ENCODE measurements at regions not wholly inside any gene's neighbourhood (a gene's known extent, or its start where the extent isn't known, plus 50 kb on each side); places are given as distances from the start of the nearest gene placed in this dataset.

GRCh38 chr14:106378191-106378590 lies 851.8 kb downstream of the TMEM121 start:
- peak; percentile 66 for TF ChIP-seq CTCF (IDR thresholded peaks at IDR 0.05)
- no peak for TF ChIP-seq ZFX (IDR thresholded peaks at IDR 0.05; ENCODE audit: borderline replicate concordance)

All from 22Rv1 (cell line).